Mesodermal cell (in vitro differentiated cells): ENCODE measurements at regions not wholly inside any gene's neighbourhood (a gene's known extent, or its start where the extent isn't known, plus 50 kb on each side); places are given as distances from the start of the nearest gene placed in this dataset.

Experiments used
- H3K27ac ChIP-seq: 2 replicates; pipeline ENCODE4 v1.7.0; 2013; ENCODE audit warnings: mild to moderate bottlenecking, low read depth, low read length, moderate library complexity; ENCODE audit not compliant: severe bottlenecking
- H3K36me3 ChIP-seq: 2 replicates; pipeline ENCODE4 v1.7.1; 2013; ENCODE audit warnings: mild to moderate bottlenecking, low read length, moderate library complexity; ENCODE audit not compliant: control insufficient read depth, insufficient read depth
- H3K4me1 ChIP-seq: one replicate; pipeline ENCODE4 v1.7.1; 2013; ENCODE audit warnings: mild to moderate bottlenecking, low read length; ENCODE audit not compliant: insufficient read depth, control insufficient read depth, poor library complexity, severe bottlenecking
- H3K4me3 ChIP-seq: 2 replicates; pipeline ENCODE4 v1.7.0; 2013; ENCODE audit warnings: low read length, control low read depth, mild to moderate bottlenecking; ENCODE audit not compliant: insufficient read depth, poor library complexity, severe bottlenecking; ENCODE audit errors: extremely low read depth
- H3K9me3 ChIP-seq: 2 replicates; pipeline ENCODE4 v1.7.1; 2013; ENCODE audit warnings: mild to moderate bottlenecking, low read length, moderate library complexity; ENCODE audit not compliant: control insufficient read depth
- WGBS, 2 experiments: methylation state at CpG; one replicate each; pipeline ENCODE4 v1.1.5; 2013; ENCODE audit warnings: missing lambda C conversion rate in 2 of 2; ENCODE audit not compliant: insufficient coverage in 2 of 2; 5-methylcytosine and 5-hydroxymethylcytosine counted together

DNA sequence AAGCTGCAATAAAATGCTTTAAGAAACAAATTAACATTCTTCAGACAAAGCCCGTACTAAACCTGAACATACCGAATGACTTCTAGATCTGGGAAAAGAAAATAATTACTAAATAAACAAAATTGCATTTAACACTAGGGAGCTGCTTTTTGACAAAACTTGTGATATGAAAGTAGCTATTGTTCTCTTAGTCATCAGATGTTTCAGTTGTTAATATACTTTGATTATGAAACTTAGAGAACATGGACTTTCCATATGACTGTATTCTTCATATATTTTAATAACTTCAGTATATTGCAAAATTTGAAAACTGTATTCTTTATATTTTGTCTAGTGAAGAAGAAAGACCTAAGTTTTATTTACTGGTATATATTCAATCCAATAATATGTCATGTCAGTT lies 1262.1 kb downstream of the NCAM2 start:
- no CpG with 5 or more reads among the region's 2 CpGs for WGBS, 2 experiments

DNA sequence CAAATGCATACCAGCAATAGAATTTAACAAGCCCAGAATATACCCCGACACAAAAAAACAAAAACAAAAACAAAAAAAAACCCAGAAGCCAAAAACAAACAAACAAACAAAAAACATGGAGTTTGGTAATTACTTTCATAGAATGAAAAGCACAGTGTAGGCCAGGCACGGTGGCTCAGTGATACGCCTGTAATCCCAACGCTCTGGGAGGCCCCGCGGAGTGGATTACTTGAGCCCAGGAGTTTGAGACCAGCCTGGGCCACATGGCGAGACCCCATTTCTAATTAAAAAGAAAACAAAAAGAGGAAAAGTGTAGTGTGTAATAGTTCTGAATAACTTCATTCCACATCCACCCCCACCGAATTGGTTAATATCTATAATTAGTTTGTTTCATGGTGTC lies 1265.7 kb downstream of the NCAM2 start:
- Histone ChIP-seq H3K9me3 (no peaks in the 10 kb centered on the region), H3K36me3 (no peaks in the 10 kb centered on the region), H3K4me3 (no peak overlapping the region), H3K27ac (no peak overlapping the region), H3K4me1 (no peaks in the 10 kb centered on the region)
- 80 to 84% methylated on average over 2 to 4 of the region's 8 CpGs for WGBS, 2 experiments

More for the DNA sequence above, 1262.1 kb downstream of the NCAM2 start:
- no peaks in the 10 kb centered on the region for H3K9me3 ChIP-seq
- no peaks in the 10 kb centered on the region for H3K4me1 ChIP-seq
- H3K4me3 ChIP-seq: no peak overlapping the region
- H3K36me3 ChIP-seq: no peaks in the 10 kb centered on the region
- H3K27ac ChIP-seq: no peak overlapping the region

GRCh38 chr21:22277341-22277740 lies 1279.1 kb downstream of the NCAM2 start:
- Histone ChIP-seq H3K27ac (no peak overlapping the region), H3K4me3 (no peak overlapping the region), H3K36me3 (no peaks in the 10 kb centered on the region), H3K4me1 (no peaks in the 10 kb centered on the region), H3K9me3 (no peaks in the 10 kb centered on the region)
- WGBS, 2 experiments: no CpG with 5 or more reads among the region's 2 CpGs

DNA sequence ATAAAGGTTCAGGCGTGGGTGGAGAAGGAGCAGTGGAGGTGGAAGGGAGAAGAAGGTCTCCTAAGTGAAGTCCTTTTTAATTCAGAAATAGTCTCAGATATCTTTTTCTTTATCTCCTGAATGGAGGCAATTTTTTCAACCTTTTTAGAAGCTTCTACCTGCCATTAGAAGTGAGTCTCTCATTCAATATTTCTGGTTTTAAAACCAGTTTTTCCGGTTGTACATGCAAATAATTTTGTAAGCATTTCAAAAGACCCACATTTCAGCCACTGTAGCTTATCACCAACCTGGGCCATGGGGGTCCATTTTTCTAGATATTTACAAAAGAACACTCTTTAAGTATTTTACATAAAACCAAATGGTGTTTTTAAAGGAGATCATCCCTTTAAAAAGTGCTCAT lies 1280.2 kb downstream of the NCAM2 start:
- no peak overlapping the region for H3K27ac ChIP-seq
- H3K9me3 ChIP-seq: no peaks in the 10 kb centered on the region
- H3K36me3 ChIP-seq: no peaks in the 10 kb centered on the region
- H3K4me1 ChIP-seq: no peaks in the 10 kb centered on the region
- no peak overlapping the region for H3K4me3 ChIP-seq
- 90 to 100% methylated on average over 1 to 2 of the region's 2 CpGs for WGBS, 2 experiments

DNA sequence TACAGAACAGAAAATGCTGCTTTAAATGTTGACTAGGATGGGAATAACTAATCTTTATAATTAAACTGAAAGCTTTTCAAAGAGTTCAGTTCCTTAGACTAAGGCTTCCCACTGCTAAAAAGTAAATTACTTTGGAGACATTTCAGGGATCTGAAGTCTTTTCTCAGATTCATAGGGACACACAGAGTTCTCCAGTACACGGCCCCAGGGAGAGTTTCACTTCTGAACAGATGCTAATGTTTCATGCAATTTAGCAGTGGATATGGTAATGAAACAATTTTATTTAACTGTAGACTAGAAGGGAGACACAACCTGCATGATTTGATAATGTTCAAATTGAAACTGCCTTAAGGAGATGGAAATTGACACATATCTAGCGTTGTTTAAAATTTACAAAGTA lies 1282.6 kb downstream of the NCAM2 start:
- no CpG with 5 or more reads among the region's 2 CpGs for WGBS, 2 experiments
- Histone ChIP-seq H3K36me3 (no peaks in the 10 kb centered on the region), H3K4me3 (no peak overlapping the region), H3K4me1 (no peaks in the 10 kb centered on the region), H3K27ac (no peak overlapping the region), H3K9me3 (no peaks in the 10 kb centered on the region)

- H3K9me3 ChIP-seq: no peaks in the 10 kb centered on the region
- H3K36me3 ChIP-seq: no peaks in the 10 kb centered on the region
- H3K27ac ChIP-seq: no peak overlapping the region
- H3K4me1 ChIP-seq: no peaks in the 10 kb centered on the region
- WGBS, 2 experiments: 100% methylated on average over 1 of the region's 2 CpGs
- H3K4me3 ChIP-seq: no peak overlapping the region
These were observed 1290.8 kb downstream of the NCAM2 start for GRCh38 chr21:22288885-22289499.

- Histone ChIP-seq H3K9me3 (no peaks in the 10 kb centered on the region), H3K4me1 (no peaks in the 10 kb centered on the region), H3K27ac (no peak overlapping the region), H3K4me3 (no peak overlapping the region), H3K36me3 (no peaks in the 10 kb centered on the region)
- WGBS, 2 experiments: no CpG with 5 or more reads among the region's 3 CpGs
These were observed 1293.9 kb downstream of the NCAM2 start for GRCh38 chr21:22292144-22292543.

DNA sequence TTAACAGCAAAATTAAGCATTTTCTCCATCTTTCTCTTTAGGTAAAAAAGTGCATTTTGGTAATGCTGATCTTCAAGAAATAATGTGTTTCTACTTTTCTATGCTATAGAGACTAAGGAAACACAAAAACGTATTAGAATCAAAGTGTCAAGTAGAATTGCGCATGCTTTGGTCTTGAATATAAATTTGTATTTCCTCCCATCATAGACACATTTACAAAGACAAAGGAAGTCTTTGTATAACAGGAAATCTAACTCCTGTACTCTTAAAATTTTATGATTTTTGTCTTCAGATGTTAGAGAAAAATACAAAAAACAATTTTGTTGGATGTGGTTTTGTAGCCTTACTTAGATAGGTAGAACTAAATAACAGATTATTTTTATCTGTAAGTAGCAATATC lies 1299.4 kb downstream of the NCAM2 start:
- no peaks in the 10 kb centered on the region for H3K9me3 ChIP-seq
- no CpG with 5 or more reads among the region's 2 CpGs for WGBS, 2 experiments
- H3K4me3 ChIP-seq: no peak overlapping the region
- H3K27ac ChIP-seq: no peak overlapping the region
- no peaks in the 10 kb centered on the region for H3K36me3 ChIP-seq
- no peaks in the 10 kb centered on the region for H3K4me1 ChIP-seq

DNA sequence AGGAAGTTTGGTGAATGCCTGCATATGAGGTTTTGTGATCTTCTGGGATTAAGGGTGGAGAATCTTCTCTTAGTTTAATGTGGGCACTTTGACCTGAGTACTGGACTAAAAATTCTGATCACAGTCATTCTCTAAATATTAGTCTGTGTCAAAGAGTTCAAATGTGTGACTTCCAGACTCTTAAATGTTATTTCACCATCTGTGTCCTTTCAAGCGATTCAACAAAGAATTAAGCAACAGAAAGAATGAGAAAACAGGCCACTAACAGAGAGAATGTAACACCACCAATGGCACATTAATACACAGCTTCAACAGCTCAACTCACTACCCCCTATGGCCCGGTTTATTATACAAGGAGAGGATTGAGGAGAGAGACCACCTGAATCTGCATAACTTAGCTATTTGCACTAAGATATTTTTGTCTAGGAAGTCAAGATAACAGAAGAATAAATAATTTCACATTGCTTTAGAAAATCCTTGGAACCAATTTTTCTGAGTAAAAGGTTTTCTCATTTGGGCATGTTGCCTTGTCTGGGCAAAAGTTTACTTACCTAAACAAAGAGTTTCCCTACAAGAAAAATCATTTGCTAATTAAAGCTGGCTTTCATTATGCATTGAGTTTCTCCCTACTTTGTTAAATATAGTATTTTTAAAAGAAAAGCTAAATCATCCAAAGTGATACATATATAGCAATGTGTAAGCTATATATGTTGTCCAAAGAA lies 1313.7 kb downstream of the NCAM2 start:
- 80% methylated on average over 1 of the region's 2 CpGs; no CpG with 5 or more reads in 1 of the 2 experiments for WGBS, 2 experiments
- no peaks in the 10 kb centered on the region for H3K36me3 ChIP-seq
- H3K9me3 ChIP-seq: no peaks in the 10 kb centered on the region
- H3K4me1 ChIP-seq: no peaks in the 10 kb centered on the region
- H3K4me3 ChIP-seq: no peak overlapping the region
- H3K27ac ChIP-seq: no peak overlapping the region

- Histone ChIP-seq H3K36me3 (no peaks in the 10 kb centered on the region), H3K4me1 (no peaks in the 10 kb centered on the region), H3K9me3 (no peaks in the 10 kb centered on the region), H3K4me3 (no peak overlapping the region), H3K27ac (no peak overlapping the region)
- 100% methylated on average over 1 of the region's 1 CpG; no CpG with 5 or more reads in 1 of the 2 experiments for WGBS, 2 experiments
These were observed 1316.8 kb downstream of the NCAM2 start for GRCh38 chr21:22314963-22315362.

DNA sequence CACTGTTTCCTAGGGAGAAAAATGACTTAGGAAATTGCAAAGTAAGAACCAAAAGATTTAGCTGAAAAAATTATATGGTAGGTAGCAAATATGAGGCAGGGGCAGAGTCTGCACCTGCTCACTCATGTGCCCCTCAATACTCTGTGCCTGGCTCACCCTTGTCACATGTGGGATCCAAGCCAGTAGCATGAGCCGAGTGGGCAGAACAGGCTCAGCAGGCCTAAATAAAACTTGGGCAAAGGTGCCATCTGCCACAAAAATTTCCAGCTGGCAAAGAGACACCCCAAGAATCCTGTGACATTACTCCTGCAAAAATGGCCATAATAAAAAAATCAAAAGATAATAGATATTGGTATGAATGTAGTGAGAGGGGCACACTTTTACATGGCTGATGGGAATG lies 1321.2 kb downstream of the NCAM2 start:
- Histone ChIP-seq H3K4me1 (no peaks in the 10 kb centered on the region), H3K9me3 (no peaks in the 10 kb centered on the region), H3K27ac (no peak overlapping the region), H3K36me3 (no peaks in the 10 kb centered on the region), H3K4me3 (no peak overlapping the region)
- WGBS, 2 experiments: 88 to 100% methylated on average over 1 of the region's 1 CpG
